ENCODE measurements at regions not wholly inside any gene's neighbourhood (a gene's known extent, or its start where the extent isn't known, plus 50 kb on each side); places are given as distances from the start of the nearest gene placed in this dataset.

DNA sequence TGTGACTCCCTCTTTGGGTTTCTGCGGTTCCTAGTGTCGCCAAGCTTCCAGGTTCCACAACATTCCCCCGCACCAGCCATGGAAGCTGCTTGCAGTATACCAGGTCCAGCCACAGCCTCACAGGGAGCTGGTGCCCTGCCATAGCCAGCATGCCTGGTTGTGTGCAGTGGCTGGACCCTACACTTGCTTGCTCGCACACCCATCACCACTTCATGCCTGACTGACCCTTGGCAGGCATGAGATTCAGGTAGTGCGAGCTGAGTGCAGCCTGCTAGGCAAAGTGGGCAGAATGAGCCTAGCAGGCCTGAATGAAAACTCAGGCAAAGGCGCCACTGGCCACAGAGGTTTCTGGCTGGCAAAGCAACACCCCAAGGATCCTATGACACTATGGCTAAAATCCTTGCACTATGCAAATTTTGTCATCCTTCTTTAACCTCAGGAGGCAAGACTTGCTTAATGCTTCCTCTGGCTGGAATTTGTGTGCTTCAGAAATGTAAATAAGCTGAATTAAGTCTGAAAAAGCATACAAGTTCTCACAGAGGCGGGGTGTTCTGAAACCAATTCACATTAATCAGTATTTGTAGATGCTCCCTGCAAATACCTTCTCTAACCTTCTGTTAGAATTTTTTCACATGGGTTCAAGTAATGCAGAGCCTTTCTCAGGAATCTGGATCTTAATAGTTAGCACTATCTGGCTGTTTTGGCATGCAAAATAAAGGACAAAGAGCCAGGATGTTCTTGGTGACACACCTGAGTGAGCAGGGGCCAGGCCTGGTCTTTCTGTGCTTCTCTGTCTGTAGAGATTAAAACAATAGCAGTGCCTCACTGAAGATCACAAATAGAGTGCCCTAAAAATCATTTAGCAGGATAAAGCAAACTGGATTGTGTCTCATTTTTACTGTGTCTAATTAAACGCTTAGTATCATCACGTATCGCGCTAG, 256.9 kb downstream of the GPATCH2 start:
- H3K27ac Mint-ChIP-seq = no peak overlapping the region
- peaks cover 2 to 6% of the 10 kb centered on the region in 2 donors for H3K36me3 Mint-ChIP-seq (ENCODE audit: insufficient read depth in 2 of 2)
- H3K27me3 Mint-ChIP-seq (ENCODE audit: low read depth) = no peaks in the 10 kb centered on the region
- peaks cover 5% of the 10 kb centered on the region for H3K4me1 Mint-ChIP-seq (ENCODE audit: low read depth)
- no peak for DNase-seq
- no peak overlapping the region for H3K4me3 Mint-ChIP-seq
- no peak for ATAC-seq (replicated peaks in 1 of 2)
- H3K9me3 Mint-ChIP-seq = peaks cover 9 to 10% of the 10 kb centered on the region in 2 donors

- H3K27me3 Mint-ChIP-seq (ENCODE audit: low read depth) = no peaks in the 10 kb centered on the region
- H3K36me3 Mint-ChIP-seq (ENCODE audit: insufficient read depth in 2 of 2) = peaks cover 1 to 3% of the 10 kb centered on the region in 2 donors
- no peak overlapping the region for H3K4me3 Mint-ChIP-seq
- H3K9me3 Mint-ChIP-seq = peaks cover 2 to 5% of the 10 kb centered on the region in 2 donors
- H3K27ac Mint-ChIP-seq = no peak overlapping the region
- DNase-seq (no peak), ATAC-seq (replicated peaks in 1 of 2) (no peak)
- H3K4me1 Mint-ChIP-seq (ENCODE audit: low read depth) = peaks cover 5% of the 10 kb centered on the region
Observed at GRCh38 chr1:217372049-217372970, 258.6 kb downstream of the GPATCH2 start.

- Mint-ChIP-seq H3K27ac (no peak overlapping the region), H3K27me3 (ENCODE audit: low read depth) (no peaks in the 10 kb centered on the region), H3K4me3 (no peak overlapping the region), H3K4me1 (ENCODE audit: low read depth) (peaks cover 5% of the 10 kb centered on the region), H3K9me3 (peaks cover 0 to 3% of the 10 kb centered on the region in 2 donors), H3K36me3 (ENCODE audit: insufficient read depth in 2 of 2) (no peaks in the 10 kb centered on the region)
- ATAC-seq (replicated peaks in 1 of 2) (no peak), DNase-seq (no peak)
Observed at GRCh38 chr1:217370757-217371156, 260.1 kb downstream of the GPATCH2 start.

- no peak for DNase-seq
- Mint-ChIP-seq H3K27me3 (ENCODE audit: low read depth) (no peaks in the 10 kb centered on the region), H3K4me1 (ENCODE audit: low read depth) (peaks cover 5% of the 10 kb centered on the region), H3K9me3 (peaks cover 0 to 3% of the 10 kb centered on the region in 2 donors), H3K36me3 (ENCODE audit: insufficient read depth in 2 of 2) (no peaks in the 10 kb centered on the region), H3K27ac (no peak overlapping the region), H3K4me3 (no peak overlapping the region)
- ATAC-seq (replicated peaks in 1 of 2) = no peak
Observed at GRCh38 chr1:217369996-217370551, 260.8 kb downstream of the GPATCH2 start.

- Mint-ChIP-seq H3K27ac (no peak overlapping the region), H3K4me3 (no peak overlapping the region), H3K27me3 (ENCODE audit: low read depth) (no peaks in the 10 kb centered on the region), H3K9me3 (peaks cover 0 to 3% of the 10 kb centered on the region in 2 donors), H3K36me3 (ENCODE audit: insufficient read depth in 2 of 2) (no peaks in the 10 kb centered on the region), H3K4me1 (ENCODE audit: low read depth) (peaks cover 5% of the 10 kb centered on the region)
- ATAC-seq (replicated peaks in 1 of 2) (no peak), DNase-seq (no peak)
Observed at GRCh38 chr1:217369271-217369981, 261.5 kb downstream of the GPATCH2 start.

DNA sequence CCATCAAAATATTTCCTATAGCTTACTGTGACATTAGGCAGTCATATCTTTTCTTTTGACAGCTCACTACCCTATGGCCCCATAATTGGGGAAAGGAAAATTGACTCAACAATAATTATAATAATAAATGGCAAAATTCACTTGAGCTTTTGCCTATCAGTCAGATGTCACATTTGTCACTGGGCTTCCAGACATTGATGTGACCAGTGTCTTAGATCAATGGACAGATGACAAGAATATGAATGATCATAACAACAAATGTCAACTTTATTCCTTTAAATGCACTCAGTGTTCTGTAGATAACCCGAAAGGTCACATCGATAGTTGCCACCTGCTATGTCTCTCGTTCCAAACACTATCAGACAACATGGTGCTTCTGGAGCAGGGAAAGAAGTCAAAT, 266.7 kb downstream of the GPATCH2 start:
- Mint-ChIP-seq H3K27ac (no peak overlapping the region), H3K4me3 (no peak overlapping the region), H3K27me3 (ENCODE audit: low read depth) (no peaks in the 10 kb centered on the region), H3K9me3 (peaks cover 0 to 5% of the 10 kb centered on the region in 2 donors), H3K36me3 (ENCODE audit: insufficient read depth in 2 of 2) (no peaks in the 10 kb centered on the region), H3K4me1 (ENCODE audit: low read depth) (peaks cover under 1% of the 10 kb centered on the region)
- ATAC-seq (replicated peaks in 1 of 2) (no peak), DNase-seq (no peak)

GRCh38 chr1:217363319-217363718, 267.6 kb downstream of the GPATCH2 start:
- H3K4me1 Mint-ChIP-seq (ENCODE audit: low read depth) = no peaks in the 10 kb centered on the region
- ATAC-seq (replicated peaks in 1 of 2) (no peak), DNase-seq (no peak)
- H3K4me3 Mint-ChIP-seq = no peak overlapping the region
- peaks cover 0 to 5% of the 10 kb centered on the region in 2 donors for H3K9me3 Mint-ChIP-seq
- H3K27ac Mint-ChIP-seq = no peak overlapping the region
- no peaks in the 10 kb centered on the region for H3K36me3 Mint-ChIP-seq (ENCODE audit: insufficient read depth in 2 of 2)
- no peaks in the 10 kb centered on the region for H3K27me3 Mint-ChIP-seq (ENCODE audit: low read depth)

DNA sequence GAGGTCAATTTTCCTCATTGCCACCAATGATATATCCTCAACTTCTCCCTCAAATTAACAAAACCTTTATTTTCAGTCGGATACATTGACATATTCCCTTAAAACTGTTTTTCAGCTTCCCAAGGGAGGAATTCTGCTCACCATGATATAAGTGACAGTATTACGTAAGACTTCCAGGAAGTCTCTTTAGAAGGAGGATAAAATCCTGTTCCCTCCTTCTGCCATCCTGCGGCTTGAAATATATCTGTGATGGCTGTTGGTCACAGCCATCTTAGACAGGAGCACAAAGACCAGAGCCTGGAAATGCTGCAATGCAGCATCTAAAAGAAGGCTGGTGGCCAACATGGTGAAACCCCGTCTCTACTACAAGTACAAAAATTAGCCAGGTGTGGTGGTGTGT, 270.4 kb downstream of the GPATCH2 start:
- ATAC-seq (replicated peaks in 1 of 2) (no peak), DNase-seq (no peak)
- Mint-ChIP-seq H3K36me3 (ENCODE audit: insufficient read depth in 2 of 2) (no peaks in the 10 kb centered on the region), H3K4me1 (ENCODE audit: low read depth) (no peaks in the 10 kb centered on the region), H3K27me3 (ENCODE audit: low read depth) (no peaks in the 10 kb centered on the region), H3K27ac (no peak overlapping the region), H3K9me3 (peaks cover 0 to 5% of the 10 kb centered on the region in 2 donors), H3K4me3 (no peak overlapping the region)

GRCh38 chr1:217354895-217355294, 276.0 kb downstream of the GPATCH2 start:
- Mint-ChIP-seq H3K9me3 (peaks cover 1 to 2% of the 10 kb centered on the region in 2 donors), H3K4me1 (ENCODE audit: low read depth) (no peaks in the 10 kb centered on the region), H3K27me3 (ENCODE audit: low read depth) (no peaks in the 10 kb centered on the region), H3K36me3 (ENCODE audit: insufficient read depth in 2 of 2) (no peaks in the 10 kb centered on the region), H3K4me3 (no peak overlapping the region), H3K27ac (no peak overlapping the region)
- DNase-seq = no peak
- ATAC-seq (replicated peaks in 1 of 2) = no peak

DNA sequence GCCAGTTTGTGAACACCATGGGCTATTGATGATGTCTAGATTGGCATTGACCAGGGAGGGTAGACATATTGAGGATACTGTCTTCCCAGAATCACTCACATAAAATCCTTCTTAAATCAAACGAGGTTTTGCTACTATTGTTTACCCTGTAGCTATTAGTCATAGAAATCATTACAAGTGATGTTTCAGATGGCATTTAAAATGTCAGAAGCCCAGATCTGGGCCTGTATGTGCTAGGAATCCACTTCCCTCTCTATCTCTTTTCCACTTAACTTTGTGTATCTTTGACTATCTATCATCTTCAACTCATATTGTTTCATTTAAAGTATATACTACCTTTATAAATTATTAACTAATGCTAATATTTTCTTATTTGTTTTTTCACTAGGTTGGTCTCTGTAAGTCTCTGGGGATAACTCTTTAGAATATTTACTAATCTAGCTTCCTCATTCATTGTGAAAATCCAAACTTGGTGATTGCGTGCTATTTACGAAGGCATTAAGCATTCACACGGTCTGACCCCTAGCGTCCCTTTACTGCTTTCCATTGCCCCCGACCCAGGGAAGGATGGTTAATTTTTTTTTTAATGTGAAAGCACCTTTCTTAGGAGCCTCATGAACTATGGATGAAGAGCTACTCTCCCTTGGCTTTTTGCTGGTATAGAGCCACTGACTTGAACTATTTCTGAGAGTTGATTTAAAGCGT, 281.8 kb downstream of the GPATCH2 start:
- H3K4me3 Mint-ChIP-seq = no peak overlapping the region
- DNase-seq (no peak), ATAC-seq (replicated peaks in 1 of 2) (no peak)
- H3K36me3 Mint-ChIP-seq (ENCODE audit: insufficient read depth in 2 of 2) = no peaks in the 10 kb centered on the region
- H3K9me3 Mint-ChIP-seq = peaks cover 1 to 4% of the 10 kb centered on the region in 2 donors
- H3K27me3 Mint-ChIP-seq (ENCODE audit: low read depth) = no peaks in the 10 kb centered on the region
- no peak overlapping the region for H3K27ac Mint-ChIP-seq
- no peaks in the 10 kb centered on the region for H3K4me1 Mint-ChIP-seq (ENCODE audit: low read depth)

DNA sequence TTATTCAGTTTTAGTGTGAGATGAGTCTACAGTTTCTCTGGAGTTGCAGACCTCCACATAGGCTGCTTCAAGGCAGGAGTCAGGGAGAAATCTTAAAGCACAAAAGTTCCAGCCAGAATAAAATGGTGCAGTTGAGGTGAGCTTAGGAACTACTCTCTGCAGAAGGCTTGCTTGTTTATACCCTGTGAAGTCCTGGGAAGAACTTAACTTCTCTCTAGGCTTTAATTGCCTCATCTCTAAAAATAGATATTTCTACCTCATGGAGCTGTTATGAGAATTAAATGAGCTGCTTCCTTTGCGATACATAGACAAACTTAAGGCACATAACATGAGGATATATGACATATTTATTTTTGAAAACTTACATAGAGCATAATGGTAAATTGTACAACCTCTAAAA, 286.2 kb downstream of the GPATCH2 start:
- DNase-seq (no peak), ATAC-seq (replicated peaks in 1 of 2) (no peak)
- Mint-ChIP-seq H3K36me3 (ENCODE audit: insufficient read depth in 2 of 2) (no peaks in the 10 kb centered on the region), H3K27ac (no peak overlapping the region), H3K4me3 (no peak overlapping the region), H3K4me1 (ENCODE audit: low read depth) (no peaks in the 10 kb centered on the region), H3K9me3 (peaks cover 0 to 2% of the 10 kb centered on the region in 2 donors), H3K27me3 (ENCODE audit: low read depth) (no peaks in the 10 kb centered on the region)

DNA sequence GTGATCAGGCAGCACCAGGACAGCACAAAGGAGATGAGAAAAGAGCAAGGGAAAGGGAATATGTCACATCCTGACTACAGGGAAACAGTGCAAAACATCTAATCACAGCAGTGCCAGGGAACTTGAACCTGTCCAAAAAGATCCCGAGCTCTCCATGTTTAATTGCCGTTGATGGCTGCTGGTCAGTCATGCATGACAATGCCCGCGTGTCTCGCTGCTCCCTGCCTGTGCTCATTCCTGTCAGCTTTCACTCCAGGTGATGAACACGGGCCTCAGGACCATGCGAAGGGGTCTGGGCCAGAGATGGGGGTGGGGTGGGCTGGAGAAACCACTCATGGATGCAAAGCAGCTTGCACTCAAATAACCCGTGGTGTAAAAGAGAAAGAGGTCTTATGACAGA, 287.0 kb downstream of the GPATCH2 start:
- no peak overlapping the region for H3K27ac Mint-ChIP-seq
- no peaks in the 10 kb centered on the region for H3K4me1 Mint-ChIP-seq (ENCODE audit: low read depth)
- H3K9me3 Mint-ChIP-seq = peaks cover 0 to 2% of the 10 kb centered on the region in 2 donors
- no peaks in the 10 kb centered on the region for H3K36me3 Mint-ChIP-seq (ENCODE audit: insufficient read depth in 2 of 2)
- DNase-seq (no peak), ATAC-seq (replicated peaks in 1 of 2) (no peak)
- H3K27me3 Mint-ChIP-seq (ENCODE audit: low read depth) = no peaks in the 10 kb centered on the region
- H3K4me3 Mint-ChIP-seq = no peak overlapping the region

Data from activated T-cell treated with anti-CD3 and anti-CD28 coated beads, Interleukin-2, amount 50 U/mL, for 72 hours (primary cell).